Panc1 (cell line): ENCODE measurements at regions not wholly inside any gene's neighbourhood (a gene's known extent, or its start where the extent isn't known, plus 50 kb on each side); places are given as distances from the start of the nearest gene placed in this dataset.

ENCODE experiments used
- ATAC-seq: fragments of 200-7000 bp; cut with Tn5 transposase; 2 replicates; pipeline ENCODE4 v1.9.1; 2020; ENCODE audit warnings: mild to moderate bottlenecking, moderate library complexity
- BruUV-seq: library from RNA; stranded (reverse); fragments of 400-500 nt; replicated peaks from 2 replicates; lab custom pipeline; 2021; lab: Mats Ljungman, UMichigan
- CTCF ChIA-PET: fragments of 300-600 bp; sonication (Branson Sonifier 250); formaldehyde crosslinking; loops from one replicate; lab custom pipeline; 2022; ENCODE audit warnings: antibody characterized with exemption; lab: Charles Lee
- POLR2A ChIA-PET: fragments of 300-600 bp; sonication (Branson Sonifier 250); formaldehyde crosslinking; loops from one replicate; lab custom pipeline; 2022; ENCODE audit warnings: antibody characterized with exemption; lab: Charles Lee
- DNase-seq: peaks from one replicate; pipeline ENCODE4 v3.0.0-alpha.2; 2010; ENCODE audit warnings: low read depth, low spot score
- H3K27ac ChIP-seq: 2 replicates; pipeline ENCODE4 v1.5.1; 2011; ENCODE audit warnings: mild to moderate bottlenecking, low read length, inconsistent platforms
- H3K27me3 ChIP-seq: fragments of 200-500 bp; sonication (Bioruptor generic); 2 replicates; pipeline ENCODE4 v1.6.0; 2014; ENCODE audit warnings: low read length, inconsistent platforms; ENCODE audit not compliant: control insufficient read depth, insufficient read depth
- H3K36me3 ChIP-seq: fragments of 200-500 bp; sonication (Bioruptor generic); 2 replicates; pipeline ENCODE4 v1.5.1; 2014; ENCODE audit warnings: inconsistent platforms, mild to moderate bottlenecking, low read length, moderate library complexity; ENCODE audit not compliant: control insufficient read depth, insufficient read depth
- H3K4me1 ChIP-seq: 2 replicates; pipeline ENCODE4 v1.5.1; 2011; ENCODE audit warnings: inconsistent platforms, mild to moderate bottlenecking, low read length, moderate library complexity; ENCODE audit not compliant: control insufficient read depth, insufficient read depth
- H3K4me3 ChIP-seq, 2 experiments: 2 replicates each; pipeline ENCODE4 v1.5.1; 2011 to 2012; ENCODE audit warnings: low read depth in 2 of 2, low read length in 2 of 2, mild to moderate bottlenecking in 2 of 2, inconsistent platforms in 1 of 2, moderate library complexity in 1 of 2
- H3K9me3 ChIP-seq: fragments of 200-500 bp; sonication (Bioruptor generic); 2 replicates; pipeline ENCODE4 v1.5.1; 2014; ENCODE audit warnings: low read depth, mild to moderate bottlenecking, inconsistent platforms, low read length, moderate library complexity; ENCODE audit not compliant: control insufficient read depth, insufficient read depth
- POLR2AphosphoS5 ChIP-seq: IDR thresholded peaks from 2 replicates; pipeline ENCODE4 v1.6.1; 2012; ENCODE audit warnings: mild to moderate bottlenecking, low read depth, low read length, moderate library complexity
- SIN3A ChIP-seq: IDR thresholded peaks from 2 replicates; pipeline ENCODE4 v1.6.1; 2012; ENCODE audit warnings: low read depth, mild to moderate bottlenecking, low read length, moderate library complexity, borderline replicate concordance; ENCODE audit not compliant: insufficient read depth
- TCF7L2 ChIP-seq: IDR thresholded peaks from 2 replicates; pipeline ENCODE4 v1.6.1; 2011; ENCODE audit warnings: mild to moderate bottlenecking, low read depth, low read length, inconsistent platforms
- in situ Hi-C: cut with HindIII; loops from 2 replicates; pipeline ENCODE4 v1.10.0; 2016; ENCODE audit warnings: low sequenced_read_pairs, low pct_unique_long_range_greater_than_20kb
- intact Hi-C: fragments of 100-400 bp; cut with micrococcal nuclease; formaldehyde crosslinking; loops from one replicate; pipeline ENCODE4 v1.10.0; 2022; ENCODE audit not compliant: unreplicated experiment
- TF ChIP-seq, protein P1 (sequence below): fragments of 450-650 bp; IDR thresholded peaks from 2 replicates; pipeline ENCODE4 v1.5.1; 2017; ENCODE audit warnings: mild to moderate bottlenecking
- TF ChIP-seq, protein P2 (sequence below), 2 experiments: IDR thresholded peaks; 2 replicates each; pipeline ENCODE4 v1.6.1; 2011 to 2012; ENCODE audit warnings: low read depth in 2 of 2, control low read depth in 1 of 2, low read length in 1 of 2, mild to moderate bottlenecking in 1 of 2, moderate library complexity in 1 of 2; ENCODE audit not compliant: insufficient read depth in 1 of 2

DNA sequence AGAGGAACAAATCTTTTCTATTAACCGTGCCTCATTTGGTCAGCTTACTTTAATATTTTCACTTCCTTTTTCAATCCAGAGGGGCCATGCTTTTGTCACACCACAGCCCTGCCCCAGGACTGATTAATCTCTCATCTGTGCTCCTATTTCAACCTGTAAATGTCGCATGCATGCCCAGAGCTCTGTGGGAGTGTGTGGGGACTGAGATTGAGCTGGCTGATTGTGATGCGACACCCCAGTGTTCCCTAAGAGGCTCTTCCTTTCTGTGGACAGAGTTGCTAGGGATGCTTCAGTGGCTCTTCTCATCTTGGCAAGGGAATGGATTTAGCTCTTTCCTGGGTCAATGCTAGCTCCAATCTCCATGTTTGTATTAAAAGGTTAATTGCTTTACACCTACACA is 249.6 kb downstream of the TDRD3 start:
- in situ Hi-C loops (no loop called here), intact Hi-C loops (no loop called here)
- no peaks in the 10 kb centered on the region for H3K36me3 ChIP-seq
- no peaks in the 10 kb centered on the region for H3K4me1 ChIP-seq
- ChIA-PET POLR2A (no interaction called here), CTCF (no interaction called here)
- H3K9me3 ChIP-seq: no peaks in the 10 kb centered on the region
- BruUV-seq: no TSS peak
- H3K27me3 ChIP-seq: no peaks in the 10 kb centered on the region
- TF ChIP-seq TCF7L2 (no peak), SIN3A (no peak), POLR2AphosphoS5 (no peak)
- TF ChIP-seq, protein P1, sequence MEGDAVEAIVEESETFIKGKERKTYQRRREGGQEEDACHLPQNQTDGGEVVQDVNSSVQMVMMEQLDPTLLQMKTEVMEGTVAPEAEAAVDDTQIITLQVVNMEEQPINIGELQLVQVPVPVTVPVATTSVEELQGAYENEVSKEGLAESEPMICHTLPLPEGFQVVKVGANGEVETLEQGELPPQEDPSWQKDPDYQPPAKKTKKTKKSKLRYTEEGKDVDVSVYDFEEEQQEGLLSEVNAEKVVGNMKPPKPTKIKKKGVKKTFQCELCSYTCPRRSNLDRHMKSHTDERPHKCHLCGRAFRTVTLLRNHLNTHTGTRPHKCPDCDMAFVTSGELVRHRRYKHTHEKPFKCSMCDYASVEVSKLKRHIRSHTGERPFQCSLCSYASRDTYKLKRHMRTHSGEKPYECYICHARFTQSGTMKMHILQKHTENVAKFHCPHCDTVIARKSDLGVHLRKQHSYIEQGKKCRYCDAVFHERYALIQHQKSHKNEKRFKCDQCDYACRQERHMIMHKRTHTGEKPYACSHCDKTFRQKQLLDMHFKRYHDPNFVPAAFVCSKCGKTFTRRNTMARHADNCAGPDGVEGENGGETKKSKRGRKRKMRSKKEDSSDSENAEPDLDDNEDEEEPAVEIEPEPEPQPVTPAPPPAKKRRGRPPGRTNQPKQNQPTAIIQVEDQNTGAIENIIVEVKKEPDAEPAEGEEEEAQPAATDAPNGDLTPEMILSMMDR: no peak
- TF ChIP-seq, protein P2, sequence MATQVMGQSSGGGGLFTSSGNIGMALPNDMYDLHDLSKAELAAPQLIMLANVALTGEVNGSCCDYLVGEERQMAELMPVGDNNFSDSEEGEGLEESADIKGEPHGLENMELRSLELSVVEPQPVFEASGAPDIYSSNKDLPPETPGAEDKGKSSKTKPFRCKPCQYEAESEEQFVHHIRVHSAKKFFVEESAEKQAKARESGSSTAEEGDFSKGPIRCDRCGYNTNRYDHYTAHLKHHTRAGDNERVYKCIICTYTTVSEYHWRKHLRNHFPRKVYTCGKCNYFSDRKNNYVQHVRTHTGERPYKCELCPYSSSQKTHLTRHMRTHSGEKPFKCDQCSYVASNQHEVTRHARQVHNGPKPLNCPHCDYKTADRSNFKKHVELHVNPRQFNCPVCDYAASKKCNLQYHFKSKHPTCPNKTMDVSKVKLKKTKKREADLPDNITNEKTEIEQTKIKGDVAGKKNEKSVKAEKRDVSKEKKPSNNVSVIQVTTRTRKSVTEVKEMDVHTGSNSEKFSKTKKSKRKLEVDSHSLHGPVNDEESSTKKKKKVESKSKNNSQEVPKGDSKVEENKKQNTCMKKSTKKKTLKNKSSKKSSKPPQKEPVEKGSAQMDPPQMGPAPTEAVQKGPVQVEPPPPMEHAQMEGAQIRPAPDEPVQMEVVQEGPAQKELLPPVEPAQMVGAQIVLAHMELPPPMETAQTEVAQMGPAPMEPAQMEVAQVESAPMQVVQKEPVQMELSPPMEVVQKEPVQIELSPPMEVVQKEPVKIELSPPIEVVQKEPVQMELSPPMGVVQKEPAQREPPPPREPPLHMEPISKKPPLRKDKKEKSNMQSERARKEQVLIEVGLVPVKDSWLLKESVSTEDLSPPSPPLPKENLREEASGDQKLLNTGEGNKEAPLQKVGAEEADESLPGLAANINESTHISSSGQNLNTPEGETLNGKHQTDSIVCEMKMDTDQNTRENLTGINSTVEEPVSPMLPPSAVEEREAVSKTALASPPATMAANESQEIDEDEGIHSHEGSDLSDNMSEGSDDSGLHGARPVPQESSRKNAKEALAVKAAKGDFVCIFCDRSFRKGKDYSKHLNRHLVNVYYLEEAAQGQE (IDR thresholded peaks at IDR 0.05; ENCODE audit: insufficient read depth in 1 of 2, low read depth in 2 of 2, low read length in 1 of 2): no peak
- DNase-seq (no peak), ATAC-seq (no peak)
- no peak overlapping the region for H3K4me3 ChIP-seq
- H3K27ac ChIP-seq: no peak overlapping the region

DNA sequence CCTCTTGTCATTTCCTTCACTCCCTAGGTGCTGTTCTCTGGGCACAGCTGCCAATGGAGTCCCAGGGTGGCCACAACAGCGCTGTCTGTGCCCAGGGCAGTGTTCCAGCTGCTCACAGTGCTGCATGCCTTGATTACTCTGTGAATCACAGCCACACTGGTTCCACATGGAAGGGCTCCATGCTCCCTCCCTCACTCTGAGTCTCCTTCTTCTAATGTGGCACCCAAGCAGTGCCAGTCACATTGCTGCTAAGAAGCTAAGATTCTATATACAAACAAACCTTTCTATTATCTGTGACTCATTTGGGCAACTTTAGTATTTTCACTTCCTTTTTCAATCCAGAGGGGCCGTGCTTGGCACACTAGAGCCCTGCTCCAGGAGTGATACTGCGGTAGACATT is 248.7 kb downstream of the TDRD3 start:
- no TSS peak for BruUV-seq
- ChIA-PET POLR2A (no interaction called here), CTCF (no interaction called here)
- intact Hi-C loops: no loop called here
- H3K27me3 ChIP-seq: no peaks in the 10 kb centered on the region
- TF ChIP-seq SIN3A (no peak), TCF7L2 (no peak), POLR2AphosphoS5 (no peak)
- TF ChIP-seq, protein P1: no peak
- TF ChIP-seq, protein P2 (IDR thresholded peaks at IDR 0.05; ENCODE audit: insufficient read depth in 1 of 2, low read depth in 2 of 2, low read length in 1 of 2): no peak
- H3K4me1 ChIP-seq: no peaks in the 10 kb centered on the region
- in situ Hi-C loops: no loop called here
- no peaks in the 10 kb centered on the region for H3K9me3 ChIP-seq
- no peak for DNase-seq
- no peak overlapping the region for H3K4me3 ChIP-seq
- H3K36me3 ChIP-seq: no peaks in the 10 kb centered on the region
- ATAC-seq: no peak
- H3K27ac ChIP-seq: no peak overlapping the region
